ENCODE measurements at regions not wholly inside any gene's neighbourhood (a gene's known extent, or its start where the extent isn't known, plus 50 kb on each side); places are given as distances from the start of the nearest gene placed in this dataset.
"Not testable (repeated sequence)": the region's sequence is repeated elsewhere in the genome, so short reads cannot be mapped to it uniquely, and the experiment has no call there.

DNA sequence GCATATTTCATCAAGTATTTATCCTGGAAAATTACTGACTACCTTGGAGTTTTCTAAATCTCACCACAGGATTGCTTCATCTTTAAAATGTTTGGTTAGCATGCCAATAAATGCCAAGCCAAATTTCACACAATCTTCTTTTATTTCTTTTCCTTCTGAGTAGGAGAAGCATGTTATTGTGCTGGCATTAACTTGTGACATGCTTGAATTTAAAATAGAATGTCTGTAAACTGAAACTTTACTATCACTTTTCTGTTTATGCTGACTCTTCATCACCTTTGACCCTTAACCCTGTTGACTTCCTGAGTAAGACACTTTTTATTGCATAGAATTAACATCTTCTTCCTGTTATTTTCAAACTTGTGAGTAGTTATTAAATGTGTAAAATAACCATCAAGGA, 56.2 kb upstream of the LRRTM4 start:
- DNase-seq (ENCODE audit: low read depth): no peak

DNA sequence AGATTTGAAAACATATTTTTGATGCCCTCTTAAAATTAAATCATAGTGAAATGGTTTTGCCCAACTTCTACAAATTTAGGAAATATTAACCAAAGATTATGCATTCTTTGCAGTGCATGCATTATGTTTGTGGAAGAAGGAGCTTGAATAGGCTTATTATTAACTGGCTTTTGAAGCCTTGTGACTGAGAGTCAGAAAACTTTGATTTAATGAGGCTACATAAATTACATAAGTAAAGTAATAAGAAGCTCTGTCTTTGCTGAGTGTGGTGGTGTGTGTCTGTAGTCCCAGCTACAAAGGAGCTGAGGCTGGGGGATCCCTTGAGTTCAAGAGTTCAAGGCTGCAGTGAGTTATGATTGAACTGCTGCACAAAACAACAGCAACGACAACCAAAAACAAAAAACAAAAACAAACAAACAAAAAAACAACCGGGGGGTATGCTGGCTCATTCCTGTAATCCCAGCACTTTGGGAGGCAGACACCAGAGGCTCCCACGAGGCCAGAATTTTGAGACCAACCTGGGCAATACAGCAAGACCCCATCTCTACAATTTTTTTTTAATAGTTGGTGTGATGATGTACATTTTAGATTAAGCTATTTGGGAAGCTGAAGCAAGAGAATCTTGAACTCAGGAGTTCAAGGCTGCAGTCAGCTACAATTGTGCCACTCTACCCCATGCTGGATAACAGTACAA, 57.0 kb upstream of the LRRTM4 start:
- DNase-seq (ENCODE audit: low read depth): no peak

DNA sequence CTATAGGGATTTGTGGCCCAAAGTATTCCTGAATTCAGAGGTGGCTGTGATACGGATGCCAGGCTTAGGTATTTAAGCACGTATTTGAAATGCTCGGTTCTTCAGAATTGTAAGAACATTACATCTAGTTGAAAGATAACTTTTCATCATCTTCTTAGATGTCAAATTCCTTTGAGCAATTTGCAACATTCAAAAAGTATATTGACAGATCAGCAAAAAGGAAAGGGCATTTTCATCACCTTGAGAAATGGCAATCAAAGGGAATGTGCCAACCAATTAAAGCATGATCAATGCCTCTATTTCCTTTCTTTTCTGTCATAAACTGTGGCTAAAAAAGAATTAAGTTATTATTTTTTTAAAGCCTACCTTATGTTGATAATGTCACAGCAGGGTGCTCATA, 66.3 kb upstream of the LRRTM4 start:
- DNase-seq (ENCODE audit: low read depth): no peak

DNA sequence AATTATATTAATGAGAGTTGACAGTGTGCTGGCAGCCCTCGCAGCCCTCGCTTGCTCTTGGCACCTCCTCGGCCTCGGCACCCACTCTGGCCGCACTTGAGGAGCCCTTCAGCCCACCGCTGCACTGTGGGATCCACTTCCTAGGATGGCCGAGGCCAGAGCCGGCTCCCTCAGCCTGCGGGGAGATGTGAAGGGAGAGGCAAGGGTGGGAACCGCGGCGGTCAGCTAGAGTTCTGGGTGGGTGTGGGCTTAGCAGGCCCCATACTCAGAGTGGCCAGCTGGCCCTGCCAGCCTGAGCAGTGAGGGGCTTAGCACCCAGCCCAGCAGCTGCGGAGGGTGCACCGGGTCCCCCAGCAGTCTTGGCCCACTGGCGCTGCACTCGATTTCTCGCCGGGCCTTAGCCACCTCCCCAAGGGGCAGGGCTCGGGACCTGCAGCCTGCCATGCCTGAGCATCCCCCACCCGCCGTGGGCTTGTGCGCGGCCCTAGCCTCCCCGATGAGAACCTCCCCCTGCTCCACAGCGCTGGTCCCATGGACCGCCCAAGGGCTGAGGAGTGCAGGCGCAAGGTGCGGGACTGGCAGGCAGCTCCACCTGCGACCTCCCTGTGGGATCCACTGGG, 68.2 kb upstream of the LRRTM4 start:
- DNase-seq (ENCODE audit: low read depth): no peak

DNA sequence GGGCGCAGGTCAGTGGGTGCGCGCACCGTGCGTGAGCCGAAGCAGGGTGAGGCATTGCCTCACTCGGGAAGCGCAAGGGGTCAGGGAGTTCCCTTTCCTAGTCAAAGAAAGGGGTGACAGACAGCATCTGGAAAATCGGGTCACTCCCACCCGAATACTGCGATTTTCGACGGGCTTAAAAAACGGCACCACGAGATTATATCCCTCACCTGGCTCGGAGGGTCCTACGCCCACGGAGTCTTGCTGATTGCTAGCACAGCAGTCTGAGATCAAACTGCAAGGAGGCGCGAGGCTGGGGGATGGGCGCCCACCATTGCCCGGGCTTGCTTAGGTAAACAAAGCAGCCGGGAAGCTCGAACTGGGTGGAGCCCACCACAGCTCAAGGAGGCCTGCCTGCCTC, 70.8 kb upstream of the LRRTM4 start:
- not testable (repeated sequence) for DNase-seq (ENCODE audit: low read depth)

DNA sequence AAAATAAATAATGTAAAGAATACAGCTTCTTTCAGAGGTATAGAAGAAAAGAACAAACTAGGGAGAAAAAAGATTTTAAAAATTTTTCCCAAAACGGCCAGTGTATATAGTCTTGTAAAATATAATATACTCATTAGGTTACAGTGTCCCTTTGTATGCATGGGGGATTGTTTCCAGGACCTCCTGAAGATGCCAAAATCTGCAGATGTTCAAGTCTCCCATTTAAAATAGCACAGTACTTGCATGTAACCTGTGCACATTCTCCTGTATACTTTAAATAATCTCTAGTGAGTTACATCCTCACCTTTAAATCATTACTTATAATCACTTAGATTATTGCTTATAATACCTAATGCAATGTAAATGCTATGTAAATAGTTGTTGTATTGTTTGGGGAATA, 80.6 kb upstream of the LRRTM4 start:
- DNase-seq (ENCODE audit: low read depth): no peak

DNA sequence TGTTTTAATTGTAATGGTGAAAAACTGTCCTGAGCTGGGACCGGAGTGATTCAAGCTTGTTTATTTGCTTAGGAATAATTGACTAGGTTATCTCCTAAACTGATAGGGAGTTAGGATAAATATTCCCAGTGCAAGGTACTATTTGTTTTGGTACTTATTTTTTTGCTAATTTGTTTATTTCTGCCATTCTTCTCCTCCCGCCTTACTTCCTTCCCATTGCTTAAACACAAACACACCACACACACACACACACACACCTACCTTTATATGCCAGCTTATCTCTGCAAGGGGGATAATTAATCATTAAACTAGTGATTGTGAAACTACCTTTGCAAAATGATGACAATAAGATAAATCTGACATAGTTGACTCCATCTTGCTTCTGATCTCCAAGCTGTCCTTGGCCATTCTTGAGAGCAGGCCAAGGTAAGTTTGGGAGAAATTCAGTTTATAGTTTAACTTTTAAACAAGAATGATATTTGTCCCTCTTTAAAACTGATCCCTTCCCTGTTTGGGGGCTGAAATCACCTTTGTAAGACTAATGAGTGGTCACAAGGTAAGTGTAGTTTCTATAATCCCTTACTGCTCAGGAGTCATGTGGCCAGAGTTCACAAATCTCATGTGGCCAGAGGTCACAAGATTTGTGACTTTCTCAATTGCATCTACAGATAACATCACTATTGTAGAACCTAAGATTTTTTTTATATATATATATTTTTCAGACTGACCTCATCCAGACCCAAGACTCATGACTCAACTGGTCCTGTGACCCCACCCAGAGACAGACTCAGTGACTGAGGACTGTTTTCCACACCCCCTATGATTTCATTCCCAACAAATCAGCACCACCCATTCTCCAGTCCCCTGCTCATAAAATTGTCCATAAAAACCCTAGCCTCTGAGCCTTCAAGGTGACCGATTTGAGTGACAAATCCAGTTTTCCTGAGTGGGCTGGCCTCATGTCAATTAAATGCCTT, 83.1 kb upstream of the LRRTM4 start:
- DNase-seq (ENCODE audit: low read depth): no peak

DNA sequence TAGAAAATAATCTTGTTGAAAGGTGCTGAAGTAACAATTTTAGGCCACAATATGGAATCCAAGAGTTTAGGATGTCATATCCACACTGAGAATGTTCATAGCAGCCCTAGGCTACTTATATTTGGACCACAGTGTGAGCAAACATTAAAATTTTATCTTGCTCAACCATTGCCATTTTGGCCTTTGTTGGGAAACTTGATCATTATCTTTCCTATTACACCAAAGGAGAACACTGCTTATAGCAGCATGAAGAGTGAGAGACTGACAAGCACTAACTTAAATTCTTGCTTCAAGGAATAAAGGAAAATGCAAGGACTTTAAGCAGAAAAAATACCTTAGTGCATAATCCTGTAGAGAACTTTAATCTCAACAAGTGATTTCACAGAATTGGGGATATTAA, 86.3 kb upstream of the LRRTM4 start:
- no peak for DNase-seq (ENCODE audit: low read depth)

DNA sequence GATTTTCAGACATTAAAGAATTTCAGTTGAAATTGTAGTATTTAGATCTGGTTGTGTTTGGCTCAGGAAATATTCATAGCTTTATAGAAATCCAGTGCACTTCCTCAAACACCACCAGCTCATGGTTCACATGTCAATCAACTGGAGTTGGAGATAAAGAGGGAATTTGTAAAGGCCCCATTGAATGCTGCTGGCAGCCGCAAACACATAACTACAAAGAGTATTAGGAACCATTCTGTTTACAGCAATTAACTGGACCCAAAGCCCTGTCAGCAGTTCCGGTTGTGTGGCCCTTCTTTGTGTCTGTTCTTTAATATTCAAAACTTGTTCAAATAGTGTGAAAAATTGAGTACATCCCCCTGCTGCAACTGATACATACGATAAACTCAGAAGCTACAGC, 107.4 kb upstream of the LRRTM4 start:
- DNase-seq (ENCODE audit: low read depth): no peak

DNA sequence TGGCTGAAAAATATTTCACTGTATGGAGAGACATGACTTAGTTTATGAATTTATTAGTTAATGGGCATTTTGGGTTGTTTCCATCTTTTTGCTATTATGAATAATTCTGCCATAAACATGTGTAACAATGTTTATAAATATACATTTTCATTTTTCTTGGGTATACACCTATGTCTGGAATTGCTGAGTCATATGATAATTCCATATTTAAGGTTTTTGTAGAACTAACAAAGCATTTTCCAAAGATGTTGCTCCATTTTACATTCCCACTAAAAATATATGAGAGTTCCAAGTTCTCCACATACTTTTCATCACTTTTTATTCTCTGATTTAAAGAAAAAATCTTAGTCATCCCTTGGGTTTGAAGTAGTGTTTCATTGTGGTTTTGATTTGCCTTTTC, 108.8 kb upstream of the LRRTM4 start:
- no peak for DNase-seq (ENCODE audit: low read depth)

DNA sequence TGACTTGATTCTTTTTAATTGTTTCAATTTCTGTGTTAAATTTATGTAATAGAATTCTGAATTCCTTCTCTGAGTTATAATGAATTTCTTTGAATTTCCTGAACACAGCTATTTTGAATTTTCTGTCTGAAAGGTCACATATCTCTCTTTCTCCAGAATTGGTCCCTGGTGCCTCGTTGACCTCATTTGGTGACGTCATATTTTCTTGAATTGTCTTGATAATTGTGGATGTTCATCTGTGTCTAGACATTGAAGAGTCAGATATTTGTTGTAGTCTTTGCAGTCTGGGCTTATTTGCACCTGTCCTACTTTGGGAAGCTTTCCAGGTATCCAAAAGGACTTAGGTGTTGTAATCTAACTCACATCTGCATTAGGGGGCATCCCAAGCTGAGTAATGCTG, 111.4 kb upstream of the LRRTM4 start:
- DNase-seq (ENCODE audit: low read depth): no peak

DNA sequence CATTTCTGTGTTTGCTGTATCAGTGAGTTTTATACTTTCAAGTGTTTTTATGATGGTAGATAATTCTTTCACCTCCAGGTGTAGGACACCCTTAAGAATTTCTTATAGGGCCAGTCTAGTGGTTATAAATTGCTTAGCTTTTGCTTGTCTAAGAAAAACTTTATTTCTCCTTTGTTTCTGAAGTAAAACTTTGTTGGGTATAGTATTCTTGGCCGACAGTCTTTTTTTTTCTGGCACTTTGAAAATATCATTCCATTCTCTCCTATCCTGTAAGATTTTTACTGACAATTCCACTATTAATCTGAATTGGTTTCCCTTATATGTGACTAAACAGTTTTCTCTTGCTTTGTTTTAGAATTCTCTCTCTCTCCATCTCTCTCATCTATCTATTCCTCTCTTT, 118.7 kb upstream of the LRRTM4 start:
- DNase-seq (ENCODE audit: low read depth): no peak

DNA sequence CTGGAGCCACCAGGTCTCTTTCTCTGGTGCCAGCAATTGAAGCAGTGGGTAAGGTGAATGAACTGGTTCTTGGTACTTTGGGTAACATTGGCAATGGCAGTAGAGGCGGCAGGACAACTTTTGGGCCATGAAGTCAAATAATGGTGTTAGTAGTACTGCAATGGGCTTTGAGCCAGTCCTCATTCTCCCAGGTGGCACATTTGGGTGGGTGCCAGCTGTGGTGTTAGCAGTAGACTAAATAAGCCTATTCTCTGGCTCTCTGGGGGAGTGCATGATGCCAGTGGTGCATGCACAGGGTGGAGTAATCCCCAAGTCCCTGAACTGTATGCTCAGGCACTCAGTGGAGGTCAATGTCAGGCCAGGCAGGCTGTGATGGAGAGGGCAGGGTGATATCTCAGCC, 120.2 kb upstream of the LRRTM4 start:
- DNase-seq (ENCODE audit: low read depth): no peak

DNA sequence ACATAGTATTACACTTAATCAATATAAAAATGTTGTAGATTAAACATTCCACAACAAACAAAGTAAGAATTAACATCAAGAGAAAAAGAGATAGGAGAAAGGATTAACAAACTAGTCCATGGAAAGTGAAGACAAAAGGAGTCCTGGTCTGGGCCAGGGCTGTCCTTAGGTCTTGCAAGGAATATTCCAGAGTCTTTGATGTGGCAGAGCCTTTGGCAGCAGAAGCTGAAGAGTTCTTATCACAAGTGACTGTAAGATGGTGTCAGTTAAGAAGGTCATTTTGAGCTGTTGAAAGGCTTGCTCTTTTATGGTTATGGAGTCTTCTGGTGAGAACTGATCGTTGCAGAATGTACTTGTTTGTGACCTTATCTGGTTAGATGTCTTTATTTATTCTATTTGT, 127.7 kb upstream of the LRRTM4 start:
- DNase-seq (ENCODE audit: low read depth): no peak

DNA sequence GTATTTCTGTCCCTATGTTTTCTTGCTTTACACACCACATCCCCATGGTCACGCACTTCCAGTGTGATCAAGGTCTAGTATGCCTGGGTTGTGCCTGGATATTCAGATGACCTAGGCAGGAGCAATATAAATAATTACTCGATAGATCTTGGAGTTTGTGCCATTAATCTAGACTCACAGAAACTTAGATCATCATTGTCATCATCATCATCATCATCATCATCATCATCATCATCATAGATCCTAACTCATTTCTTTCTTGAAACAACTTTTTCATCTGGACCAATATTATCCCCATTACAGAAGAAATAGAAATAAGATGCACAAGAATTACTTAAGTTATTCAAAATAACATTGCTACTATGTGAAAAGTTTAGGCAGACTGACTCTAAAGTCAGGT, 130.3 kb upstream of the LRRTM4 start:
- no peak for DNase-seq (ENCODE audit: low read depth)

DNA sequence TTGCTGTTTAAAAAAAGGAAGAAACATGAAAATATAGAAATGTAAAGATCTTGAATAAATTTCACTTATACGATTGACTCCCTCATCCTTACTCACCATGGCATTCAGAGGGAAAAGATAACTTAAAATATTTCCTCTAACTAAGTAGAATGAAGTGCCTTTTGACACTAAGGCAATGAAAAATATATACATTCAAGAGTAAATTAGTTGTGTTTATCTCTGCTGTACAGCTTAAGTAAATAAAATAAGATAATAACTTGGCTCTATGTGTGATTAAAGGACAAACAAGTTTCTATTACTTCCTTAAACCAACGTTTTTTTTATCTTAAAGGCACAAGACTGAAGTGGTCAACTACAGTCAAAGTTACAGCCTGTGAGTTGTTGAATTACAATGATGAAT, 142.3 kb upstream of the LRRTM4 start:
- no peak for DNase-seq (ENCODE audit: low read depth)

DNA sequence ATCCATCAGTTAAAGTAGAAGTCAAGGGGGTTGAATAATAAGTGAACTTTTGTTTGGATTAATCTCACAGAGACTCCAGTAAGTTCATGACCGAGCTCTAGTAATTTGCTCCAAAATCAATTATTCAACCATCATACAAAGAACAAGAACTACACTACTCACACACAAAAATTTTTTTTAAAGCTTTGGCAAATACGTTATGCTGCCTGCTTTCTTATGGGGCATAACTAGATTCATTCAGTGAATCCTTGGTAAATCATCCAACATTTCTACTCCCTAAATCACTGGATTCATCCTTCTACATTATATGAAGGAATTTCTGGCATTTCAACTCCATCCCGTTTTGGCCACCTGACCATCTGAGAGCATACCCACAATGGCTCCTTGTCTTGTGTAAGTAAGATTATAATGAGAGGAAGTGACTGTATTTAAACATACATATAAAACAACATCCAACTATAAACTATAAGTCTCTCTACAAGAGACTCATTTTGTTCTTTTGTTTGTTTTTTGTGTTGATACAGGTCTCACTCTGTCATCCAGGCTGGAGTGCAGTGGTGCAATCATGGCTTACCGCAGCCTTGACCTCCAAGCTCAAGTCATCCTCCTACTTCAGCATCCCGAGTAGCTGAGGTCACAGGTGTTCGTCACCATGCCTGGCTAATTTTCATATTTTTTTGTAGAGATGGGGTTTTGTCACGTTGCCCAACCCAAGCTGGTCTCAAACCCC, 144.2 kb upstream of the LRRTM4 start:
- DNase-seq (ENCODE audit: low read depth): no peak

DNA sequence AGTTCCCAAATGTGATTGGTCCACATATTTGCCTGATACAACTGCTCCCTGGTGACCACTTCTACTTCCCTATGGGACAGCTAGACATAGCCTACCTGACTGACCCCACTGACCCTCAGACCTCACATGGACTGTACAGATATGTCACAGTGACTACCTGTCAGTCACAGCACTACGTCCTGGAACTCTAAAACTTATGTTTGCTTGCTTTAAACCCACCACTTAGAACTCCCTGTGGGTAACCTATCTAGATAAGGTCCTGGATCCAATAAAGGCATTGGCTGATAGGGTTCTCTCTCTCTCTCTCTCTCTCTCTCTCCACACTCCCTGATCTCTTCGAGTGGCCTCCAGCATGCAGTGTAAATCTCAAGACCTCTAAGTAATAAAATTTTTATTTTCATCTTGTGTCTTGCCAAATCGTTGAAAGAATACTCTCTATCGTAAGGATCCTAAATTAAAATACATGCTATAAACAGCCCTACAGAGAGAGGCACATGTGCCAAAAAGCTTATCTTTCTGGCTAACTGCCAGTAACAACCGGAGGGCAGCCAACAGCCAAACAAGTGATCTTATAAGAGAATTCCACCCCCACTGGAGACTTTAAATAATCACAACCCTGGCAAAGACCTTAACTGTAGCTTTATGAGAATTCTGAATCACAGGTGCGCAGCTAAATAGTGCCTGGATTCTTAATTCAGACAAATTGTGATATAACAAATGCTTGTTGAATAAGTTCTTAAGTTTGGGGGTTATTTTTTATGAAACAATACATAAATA, 162.6 kb upstream of the LRRTM4 start:
- DNase-seq (ENCODE audit: low read depth): not testable (repeated sequence)

DNA sequence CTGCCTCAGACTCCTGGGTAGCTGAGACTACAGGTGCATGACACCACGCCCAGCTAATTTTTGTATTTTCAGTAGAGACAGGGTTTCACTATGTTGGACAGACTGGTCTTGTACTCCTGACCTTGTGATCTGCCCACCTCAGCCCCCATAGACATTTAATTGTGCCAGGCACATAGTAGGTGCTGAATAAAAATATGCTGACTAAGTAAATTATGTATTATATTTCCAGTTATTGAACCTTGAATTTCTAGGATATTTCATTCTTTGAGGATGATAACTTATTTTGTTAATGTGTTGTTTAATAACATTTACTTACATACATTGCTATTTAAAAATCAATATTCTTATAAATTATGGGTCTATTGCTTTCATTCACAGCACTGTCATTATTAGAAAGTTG, 190.4 kb upstream of the LRRTM4 start:
- DNase-seq (ENCODE audit: low read depth): no peak

DNA sequence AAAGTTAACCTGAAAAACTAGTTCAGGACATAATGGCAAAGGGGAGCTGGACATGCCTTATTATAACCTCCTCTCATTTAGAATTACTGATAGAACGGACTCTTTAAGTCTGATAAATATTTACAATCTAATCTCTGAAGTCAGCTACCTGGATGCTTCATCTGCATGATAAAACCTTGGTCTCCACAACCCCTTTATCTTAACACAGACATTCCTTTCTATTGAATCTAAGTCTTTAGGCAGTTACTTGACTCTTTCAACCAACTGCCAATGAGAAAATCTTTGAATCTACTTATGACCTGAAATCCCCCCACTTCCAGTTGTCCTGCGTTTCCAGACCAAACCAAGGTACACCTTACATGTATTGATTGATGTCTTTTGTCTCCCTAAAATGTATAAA, 191.2 kb upstream of the LRRTM4 start:
- DNase-seq (ENCODE audit: low read depth): no peak

DNA sequence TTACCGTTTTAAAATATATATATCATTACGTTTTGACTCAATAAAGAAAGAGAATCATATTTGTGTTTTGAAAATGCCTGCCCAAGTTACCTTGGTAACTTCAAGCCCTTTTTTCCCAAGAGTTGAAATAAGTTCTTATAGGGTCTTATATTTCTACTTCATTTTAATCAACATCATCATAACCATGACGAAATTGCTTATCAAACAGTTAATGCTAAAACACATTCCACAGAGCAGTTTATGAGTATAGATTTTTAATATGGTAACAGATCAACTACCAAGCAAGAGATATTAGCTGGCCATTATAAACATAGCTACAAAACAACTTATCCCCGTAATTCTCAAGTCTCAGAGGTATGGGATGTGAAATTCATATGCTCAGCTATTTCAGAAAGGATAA, 197.9 kb upstream of the LRRTM4 start:
- DNase-seq (ENCODE audit: low read depth): no peak

DNA sequence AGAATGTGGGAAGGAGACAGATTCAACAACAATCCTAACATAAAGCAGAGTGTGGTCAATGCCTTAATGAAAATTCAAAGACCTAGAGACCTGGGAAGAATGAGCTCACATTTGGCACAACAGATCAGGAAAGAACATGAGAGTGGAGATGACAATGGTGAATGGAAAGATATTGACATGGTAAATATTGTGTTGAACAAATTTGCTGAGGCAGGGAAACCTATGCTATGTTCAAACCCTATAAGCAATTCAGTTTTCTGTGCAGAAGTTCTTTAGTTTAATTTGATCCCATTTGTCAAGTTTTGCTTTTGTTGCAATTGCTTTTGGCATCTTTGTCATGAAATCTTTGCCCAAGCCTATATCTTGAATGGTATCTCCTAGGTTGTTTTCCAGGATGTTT, 199.4 kb upstream of the LRRTM4 start:
- no peak for DNase-seq (ENCODE audit: low read depth)
